K562 (cell line): ENCODE measurements at regions not wholly inside any gene's neighbourhood (a gene's known extent, or its start where the extent isn't known, plus 50 kb on each side); places are given as distances from the start of the nearest gene placed in this dataset.

Source experiments
- BDP1 ChIP-seq: IDR thresholded peaks from 3 replicates; pipeline ENCODE4 v1.6.1; 2011; ENCODE audit not compliant: insufficient read length, insufficient read depth
- CTCF ChIP-seq, 3 experiments: IDR thresholded peaks in 2 of 3; conservative IDR thresholded peaks in 1 of 3; 2 replicates each; pipeline ENCODE4 v1.5.1; 2011 to 2012; ENCODE audit warnings: low read length in 3 of 3, mild to moderate bottlenecking in 3 of 3, control low read depth in 2 of 3, improper control_type of control experiment in 1 of 3, inconsistent platforms in 1 of 3, low read depth in 1 of 3, mixed read lengths in 1 of 3, moderate library complexity in 1 of 3; ENCODE audit not compliant: insufficient read depth in 2 of 3
- CTCFL ChIP-seq: IDR thresholded peaks from 2 replicates; pipeline ENCODE4 v1.6.1; 2011; ENCODE audit warnings: borderline replicate concordance, low read depth, mild to moderate bottlenecking, moderate library complexity, low read length; ENCODE audit not compliant: insufficient read depth, poor library complexity, severe bottlenecking
- EP400 ChIP-seq: fragments of 450-650 bp; IDR thresholded peaks from 2 replicates; pipeline ENCODE4 v1.6.1; 2017; ENCODE audit warnings: antibody characterized with exemption, mild to moderate bottlenecking, moderate library complexity
- RAD51 ChIP-seq: fragments of 450-650 bp; IDR thresholded peaks from 2 replicates; pipeline ENCODE4 v1.7.1; 2016; ENCODE audit warnings: low read depth, mild to moderate bottlenecking, borderline replicate concordance
- SRSF3 ChIP-seq: fragments of 200-400 bp; formaldehyde crosslinking; IDR thresholded peaks from 2 replicates; pipeline ENCODE4 v1.6.1; 2016; ENCODE audit warnings: mild to moderate bottlenecking, low read length, moderate library complexity; ENCODE audit not compliant: insufficient read depth
- TARDBP ChIP-seq: fragments of 450-650 bp; IDR thresholded peaks from 2 replicates; pipeline ENCODE4 v1.6.1; 2016
- TFAM ChIP-seq: fragments of 250-450 bp; sonication (Bioruptor Pico); conservative IDR thresholded peaks from 2 replicates; pipeline ENCODE4 v1.5.0; 2021; ENCODE audit warnings: mild to moderate bottlenecking, moderate library complexity
- ZNF239 ChIP-seq: fragments of 250-450 bp; sonication (Bioruptor Pico); IDR thresholded peaks from 2 replicates; pipeline ENCODE4 v1.4.0; 2020; ENCODE audit warnings: mild to moderate bottlenecking
- ZNF41 ChIP-seq: fragments of 250-450 bp; sonication (Bioruptor Pico); conservative IDR thresholded peaks from 2 replicates; pipeline ENCODE4 v1.4.0; 2020; ENCODE audit warnings: mild to moderate bottlenecking
- TF ChIP-seq, protein P1 (sequence below), 2 experiments: fragments of 450-650 bp; formaldehyde crosslinking in 1 of 2; IDR thresholded peaks; 2 replicates each; pipeline versions ENCODE4 v1.4.0 to v1.6.1; 2014 to 2020; ENCODE audit warnings: mild to moderate bottlenecking in 2 of 2, borderline replicate concordance in 1 of 2, low read depth in 1 of 2

GRCh38 chr6:86706449-86706848 lies 230.9 kb upstream of the HTR1E start (continued):
- TF ChIP-seq, protein P1, sequence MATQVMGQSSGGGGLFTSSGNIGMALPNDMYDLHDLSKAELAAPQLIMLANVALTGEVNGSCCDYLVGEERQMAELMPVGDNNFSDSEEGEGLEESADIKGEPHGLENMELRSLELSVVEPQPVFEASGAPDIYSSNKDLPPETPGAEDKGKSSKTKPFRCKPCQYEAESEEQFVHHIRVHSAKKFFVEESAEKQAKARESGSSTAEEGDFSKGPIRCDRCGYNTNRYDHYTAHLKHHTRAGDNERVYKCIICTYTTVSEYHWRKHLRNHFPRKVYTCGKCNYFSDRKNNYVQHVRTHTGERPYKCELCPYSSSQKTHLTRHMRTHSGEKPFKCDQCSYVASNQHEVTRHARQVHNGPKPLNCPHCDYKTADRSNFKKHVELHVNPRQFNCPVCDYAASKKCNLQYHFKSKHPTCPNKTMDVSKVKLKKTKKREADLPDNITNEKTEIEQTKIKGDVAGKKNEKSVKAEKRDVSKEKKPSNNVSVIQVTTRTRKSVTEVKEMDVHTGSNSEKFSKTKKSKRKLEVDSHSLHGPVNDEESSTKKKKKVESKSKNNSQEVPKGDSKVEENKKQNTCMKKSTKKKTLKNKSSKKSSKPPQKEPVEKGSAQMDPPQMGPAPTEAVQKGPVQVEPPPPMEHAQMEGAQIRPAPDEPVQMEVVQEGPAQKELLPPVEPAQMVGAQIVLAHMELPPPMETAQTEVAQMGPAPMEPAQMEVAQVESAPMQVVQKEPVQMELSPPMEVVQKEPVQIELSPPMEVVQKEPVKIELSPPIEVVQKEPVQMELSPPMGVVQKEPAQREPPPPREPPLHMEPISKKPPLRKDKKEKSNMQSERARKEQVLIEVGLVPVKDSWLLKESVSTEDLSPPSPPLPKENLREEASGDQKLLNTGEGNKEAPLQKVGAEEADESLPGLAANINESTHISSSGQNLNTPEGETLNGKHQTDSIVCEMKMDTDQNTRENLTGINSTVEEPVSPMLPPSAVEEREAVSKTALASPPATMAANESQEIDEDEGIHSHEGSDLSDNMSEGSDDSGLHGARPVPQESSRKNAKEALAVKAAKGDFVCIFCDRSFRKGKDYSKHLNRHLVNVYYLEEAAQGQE (IDR thresholded peaks at IDR 0.05; ENCODE audit: borderline replicate concordance), result peak; percentile 25; the same call in 1 of the 2 replicates
- TF ChIP-seq, protein P1 (CRISPR knock-in tag; IDR thresholded peaks at IDR 0.05; ENCODE audit: low read depth), result no peak
- TF ChIP-seq ZNF239, result no peak
- TF ChIP-seq ZNF41 (CRISPR knock-in tag), result no peak
- no peak for TF ChIP-seq SRSF3
- TF ChIP-seq CTCF (IDR thresholded peaks at IDR 0.05 in 2 of 3, conservative IDR thresholded peaks at IDR 0.05 in 1 of 3; ENCODE audit: insufficient read depth in 2 of 3, low read depth in 1 of 3, low read length in 3 of 3), result peak; percentile 36 to 65 (median 51)
- no peak for TF ChIP-seq BDP1
- peak; percentile 59 for TF ChIP-seq CTCFL
- no peak for TF ChIP-seq TARDBP
- no peak for TF ChIP-seq TFAM (CRISPR knock-in tag)
- TF ChIP-seq EP400, result no peak
- no peak for TF ChIP-seq RAD51
- TF ChIP-seq, all 486 proteins: peak for 4
